ENCODE measurements at regions not wholly inside any gene's neighbourhood (a gene's known extent, or its start where the extent isn't known, plus 50 kb on each side); places are given as distances from the start of the nearest gene placed in this dataset.

DNA sequence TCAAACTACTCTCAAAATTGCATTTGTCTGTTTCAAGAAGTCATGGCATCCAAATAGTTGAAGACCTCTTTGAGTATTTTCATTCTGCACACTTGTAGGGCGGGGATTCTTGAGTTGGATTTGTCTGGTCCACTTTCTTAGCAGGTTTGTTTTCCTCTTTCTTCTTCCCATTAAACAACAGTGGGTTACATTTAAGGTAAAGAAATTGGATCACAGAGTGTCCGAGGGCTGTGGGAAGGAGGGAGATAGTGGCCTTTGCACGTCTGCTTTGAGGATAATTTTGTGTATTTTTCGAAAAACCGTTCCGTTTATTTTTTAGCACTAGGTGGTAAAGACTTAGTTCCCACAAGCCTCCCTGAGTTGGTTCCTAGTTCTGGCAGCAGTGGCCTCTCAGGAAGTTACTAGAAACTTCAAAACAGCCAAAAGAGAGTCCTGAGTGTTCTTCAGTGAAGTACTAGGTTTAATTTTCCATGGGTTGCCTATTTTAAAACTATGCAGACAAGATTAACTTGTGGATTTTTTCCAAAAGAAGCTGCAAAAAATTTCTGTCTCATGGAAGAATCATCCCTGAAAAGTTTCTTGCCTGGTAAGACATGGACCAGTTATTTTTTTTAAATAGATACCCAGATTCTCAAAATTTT, 107.9 kb downstream of the CDC42EP3 start:
- Mint-ChIP-seq H3K27ac (no peak overlapping the region), H3K4me1 (ENCODE audit: low read depth) (peaks cover 23% of the 10 kb centered on the region), H3K27me3 (ENCODE audit: low read depth) (no peaks in the 10 kb centered on the region), H3K9me3 (ENCODE audit: insufficient read depth) (no peaks in the 10 kb centered on the region), H3K4me3 (no peak overlapping the region), H3K36me3 (ENCODE audit: low read depth) (no peaks in the 10 kb centered on the region)
- ATAC-seq (no peak), DNase-seq (no peak)
- POLR2A ChIA-PET: no interaction called here
- CTCF ChIA-PET: interaction anchor here (1.2 kb wide), 1 partner anchor 149 kb away, joined by 3 read pairs; no protein-coding TSS in a partner anchor

DNA sequence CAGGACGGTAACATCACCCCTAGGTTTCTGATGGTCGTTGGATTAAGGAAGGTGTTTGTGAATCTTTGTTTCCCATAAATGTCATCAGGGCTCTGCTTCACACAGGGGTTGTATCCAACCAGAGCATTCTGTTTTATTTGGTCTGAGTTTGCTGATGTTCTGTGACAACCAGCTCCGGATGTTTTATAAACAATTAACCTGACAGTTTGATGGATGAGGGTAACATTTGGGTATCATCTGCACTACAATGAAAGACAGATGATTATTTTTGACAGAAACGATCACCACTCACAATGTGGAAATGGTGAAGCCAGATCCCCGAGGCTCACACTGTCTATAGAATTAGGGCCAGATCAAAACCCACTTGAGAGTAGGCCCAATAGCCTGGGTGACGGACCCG, 107.1 kb downstream of the CDC42EP3 start:
- CTCF ChIA-PET: interaction anchor here (1.2 kb wide), 1 partner anchor 150 kb away, joined by 3 read pairs; no protein-coding TSS in a partner anchor
- Mint-ChIP-seq H3K9me3 (ENCODE audit: insufficient read depth) (no peaks in the 10 kb centered on the region), H3K4me3 (no peak overlapping the region), H3K27me3 (ENCODE audit: low read depth) (no peaks in the 10 kb centered on the region), H3K4me1 (ENCODE audit: low read depth) (peaks cover 26% of the 10 kb centered on the region), H3K36me3 (ENCODE audit: low read depth) (no peaks in the 10 kb centered on the region), H3K27ac (no peak overlapping the region)
- DNase-seq (no peak), ATAC-seq (no peak)
- POLR2A ChIA-PET: no interaction called here

DNA sequence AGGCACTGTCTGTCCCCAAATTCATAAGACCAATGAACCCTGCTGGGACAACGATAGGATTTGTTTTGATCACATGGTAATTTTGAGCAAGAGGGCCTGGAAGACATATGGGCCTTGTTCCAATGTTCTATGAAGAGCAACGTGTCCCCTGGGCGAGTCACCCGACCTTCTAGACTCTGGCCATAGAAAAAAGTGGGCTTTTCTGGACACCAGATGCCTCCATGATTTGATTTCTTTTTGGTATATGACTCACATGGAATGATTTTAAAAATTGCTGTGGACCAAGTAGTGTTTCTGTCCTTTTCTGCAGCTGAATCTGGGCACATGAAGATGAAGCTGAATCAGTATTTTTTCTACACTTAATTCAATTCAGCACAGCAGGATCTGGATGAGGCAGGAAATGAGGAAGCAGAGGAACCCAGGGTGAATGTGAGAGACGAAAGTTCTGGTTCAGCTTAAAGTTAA, 104.9 kb downstream of the CDC42EP3 start:
- ATAC-seq: no peak
- ChIA-PET POLR2A (no interaction called here), CTCF (interaction anchor here (0.9 kb wide), 1 partner anchor 104 kb away, joined by 3 read pairs; no protein-coding TSS in a partner anchor)
- Mint-ChIP-seq H3K27ac (no peak overlapping the region), H3K9me3 (ENCODE audit: insufficient read depth) (no peaks in the 10 kb centered on the region), H3K4me3 (no peak overlapping the region), H3K27me3 (ENCODE audit: low read depth) (no peaks in the 10 kb centered on the region), H3K4me1 (ENCODE audit: low read depth) (peaks cover 26% of the 10 kb centered on the region), H3K36me3 (ENCODE audit: low read depth) (no peaks in the 10 kb centered on the region)
- no peak for DNase-seq

DNA sequence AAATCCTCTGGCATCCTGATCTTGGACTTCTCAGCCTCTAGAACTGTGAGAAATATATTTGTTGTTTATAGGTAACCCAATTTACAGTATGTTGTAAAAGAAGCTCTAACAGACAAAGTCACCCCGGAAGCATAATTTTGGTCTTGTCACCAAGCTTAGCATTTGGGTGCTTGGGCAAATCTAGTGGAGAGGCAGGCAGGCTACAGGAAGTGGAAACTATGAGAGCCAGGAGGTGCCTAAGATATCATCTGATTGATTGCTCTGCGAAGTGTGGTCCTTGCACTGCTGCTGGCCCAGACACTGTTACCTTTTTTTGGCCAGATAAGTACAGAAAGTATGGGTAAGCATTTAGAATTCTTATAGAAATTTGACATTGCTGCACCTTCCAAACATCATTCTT, 102.9 kb downstream of the CDC42EP3 start:
- Mint-ChIP-seq H3K9me3 (ENCODE audit: insufficient read depth) (no peaks in the 10 kb centered on the region), H3K27me3 (ENCODE audit: low read depth) (no peaks in the 10 kb centered on the region), H3K27ac (peak overlapping the region; percentile 21), H3K4me3 (no peak overlapping the region), H3K36me3 (ENCODE audit: low read depth) (no peaks in the 10 kb centered on the region), H3K4me1 (ENCODE audit: low read depth) (peaks cover 14% of the 10 kb centered on the region)
- DNase-seq: peak; percentile 50
- CTCF ChIA-PET: interaction anchor here (0.8 to 1.9 kb wide), 7 partner anchors 14 to 309 kb away, joined by 3 to 9 read pairs (median 5); no protein-coding TSS in a partner anchor
- ATAC-seq: peak; percentile 87
- POLR2A ChIA-PET: no interaction called here

DNA sequence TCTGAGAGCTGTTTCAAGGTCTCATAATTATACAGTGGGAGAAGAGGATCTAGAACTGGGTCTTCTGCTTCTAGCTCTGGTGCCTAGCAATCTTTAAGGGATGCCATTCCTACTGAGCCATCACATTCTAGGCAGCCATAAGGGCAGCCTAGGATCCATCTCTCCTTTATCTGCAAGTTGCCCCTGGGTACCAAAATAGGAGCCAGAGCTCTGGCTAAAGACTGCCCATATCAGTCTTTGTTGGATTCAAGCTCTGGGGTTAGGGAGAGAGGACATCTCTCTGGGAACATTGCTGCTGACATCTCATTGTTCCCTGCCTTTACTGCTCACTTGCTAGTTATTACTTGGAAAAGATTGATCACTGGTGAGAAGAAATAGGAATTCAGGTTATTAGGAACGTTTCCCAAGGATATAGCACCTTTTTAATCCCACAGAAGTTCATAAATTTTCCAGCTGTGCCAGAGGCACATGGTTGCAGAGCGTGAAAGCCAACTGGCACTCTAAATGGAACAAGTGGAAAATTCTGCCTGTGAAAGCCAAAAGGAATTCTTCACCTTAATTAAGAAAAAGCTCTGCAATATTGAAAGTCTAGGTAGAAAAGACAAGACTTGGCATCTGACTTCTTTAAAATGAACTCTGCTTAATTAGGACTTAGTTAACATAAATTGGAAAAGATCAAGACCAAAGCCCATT, 102.2 kb downstream of the CDC42EP3 start:
- Mint-ChIP-seq H3K36me3 (ENCODE audit: low read depth) (no peaks in the 10 kb centered on the region), H3K9me3 (ENCODE audit: insufficient read depth) (no peaks in the 10 kb centered on the region), H3K27me3 (ENCODE audit: low read depth) (no peaks in the 10 kb centered on the region), H3K27ac (peak overlapping the region; percentile 21), H3K4me1 (ENCODE audit: low read depth) (peaks cover 16% of the 10 kb centered on the region), H3K4me3 (no peak overlapping the region)
- DNase-seq: no peak
- ATAC-seq: no peak
- ChIA-PET POLR2A (no interaction called here), CTCF (interaction anchor here (0.9 to 1.9 kb wide), 7 partner anchors 9 to 173 kb away, joined by 3 to 9 read pairs (median 3); no protein-coding TSS in a partner anchor)

DNA sequence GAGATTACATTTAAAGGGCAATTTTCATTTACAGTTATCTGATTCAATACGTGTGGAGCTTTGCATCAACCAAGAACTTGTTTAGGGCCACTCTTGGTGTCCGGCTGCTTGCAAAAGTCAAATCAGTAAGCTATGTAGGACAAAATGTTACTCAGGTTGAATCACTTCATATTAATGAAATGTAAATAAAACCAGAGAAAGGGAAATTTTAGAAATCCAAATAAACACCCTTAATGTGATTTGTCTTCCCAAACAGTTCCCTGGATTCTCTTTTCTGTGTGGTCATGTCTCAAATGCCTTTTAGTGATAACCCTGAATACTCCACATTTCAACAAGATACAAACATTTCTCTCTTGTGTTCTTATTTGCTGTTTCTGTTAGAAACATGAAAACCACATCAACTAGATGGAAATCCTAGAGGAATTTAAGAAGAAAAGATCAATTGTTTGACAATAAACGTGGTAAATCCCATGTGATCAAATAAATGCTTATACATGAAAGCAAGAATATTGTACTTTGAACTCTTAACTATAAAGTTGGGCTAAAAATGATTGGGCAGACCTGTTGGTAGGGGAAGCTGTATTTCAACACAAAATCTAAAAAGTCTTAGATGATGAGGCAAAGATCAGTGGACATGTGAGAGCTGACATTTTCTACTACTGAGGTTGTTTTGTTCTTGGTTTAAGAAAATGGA, 101.3 kb downstream of the CDC42EP3 start:
- Mint-ChIP-seq H3K27me3 (ENCODE audit: low read depth) (no peaks in the 10 kb centered on the region), H3K4me3 (no peak overlapping the region), H3K9me3 (ENCODE audit: insufficient read depth) (no peaks in the 10 kb centered on the region), H3K4me1 (ENCODE audit: low read depth) (peaks cover 17% of the 10 kb centered on the region), H3K36me3 (ENCODE audit: low read depth) (no peaks in the 10 kb centered on the region), H3K27ac (no peak overlapping the region)
- no peak for ATAC-seq
- no peak for DNase-seq
- CTCF ChIA-PET: interaction anchor here (0.6 to 1.4 kb wide), 4 partner anchors 8 to 306 kb away, joined by 3 read pairs; no protein-coding TSS in a partner anchor
- POLR2A ChIA-PET: interaction anchor here (0.7 kb wide), 1 partner anchor 21 kb away, joined by 3 read pairs; no protein-coding TSS in a partner anchor

DNA sequence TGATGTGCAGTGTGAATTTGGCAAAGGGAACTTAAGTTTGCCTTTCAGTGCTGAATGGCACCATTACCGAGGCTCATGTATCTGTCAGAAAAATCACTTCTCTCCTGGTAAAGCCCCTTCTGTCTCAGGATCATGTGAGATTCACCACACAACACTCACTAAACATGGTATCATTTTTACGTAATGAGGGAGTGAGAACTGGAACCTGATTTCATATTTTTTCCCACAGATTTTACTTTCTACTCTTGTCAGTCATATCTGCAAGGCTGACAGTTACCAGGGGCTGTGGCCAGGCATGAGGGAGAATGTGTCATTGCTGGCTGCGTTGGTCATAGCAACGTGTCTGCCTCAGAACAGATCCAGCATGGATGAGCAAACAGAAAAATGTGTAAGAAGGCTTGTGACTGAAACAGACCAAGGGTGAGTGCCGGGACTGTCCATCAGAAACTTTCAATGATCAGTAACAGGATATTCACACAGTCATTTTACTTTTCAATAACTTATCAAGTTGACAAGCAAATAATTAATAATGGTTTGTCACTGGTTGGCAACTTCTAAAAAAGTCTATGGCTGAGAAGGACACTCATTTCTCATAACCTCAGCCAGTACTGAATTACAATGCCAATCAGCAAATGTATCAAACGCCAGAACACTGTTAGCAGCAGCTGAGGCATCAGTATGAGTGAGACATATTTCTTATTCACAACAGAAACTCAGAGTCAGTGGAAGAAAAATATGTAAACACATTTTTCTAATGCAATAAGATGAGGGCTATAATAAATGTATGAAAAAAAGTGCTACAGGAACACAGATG, 100.5 kb downstream of the CDC42EP3 start:
- no peak for DNase-seq
- peaks cover 17% of the 10 kb centered on the region for H3K4me1 Mint-ChIP-seq (ENCODE audit: low read depth)
- ChIA-PET CTCF (interaction anchor here (0.6 kb wide), 1 partner anchor 306 kb away, joined by 3 read pairs; no protein-coding TSS in a partner anchor), POLR2A (interaction anchor here (0.7 kb wide), 1 partner anchor 21 kb away, joined by 3 read pairs; no protein-coding TSS in a partner anchor)
- no peaks in the 10 kb centered on the region for H3K27me3 Mint-ChIP-seq (ENCODE audit: low read depth)
- no peak overlapping the region for H3K27ac Mint-ChIP-seq
- peaks cover 3% of the 10 kb centered on the region for H3K36me3 Mint-ChIP-seq (ENCODE audit: low read depth)
- no peak for ATAC-seq
- no peaks in the 10 kb centered on the region for H3K9me3 Mint-ChIP-seq (ENCODE audit: insufficient read depth)
- no peak overlapping the region for H3K4me3 Mint-ChIP-seq

DNA sequence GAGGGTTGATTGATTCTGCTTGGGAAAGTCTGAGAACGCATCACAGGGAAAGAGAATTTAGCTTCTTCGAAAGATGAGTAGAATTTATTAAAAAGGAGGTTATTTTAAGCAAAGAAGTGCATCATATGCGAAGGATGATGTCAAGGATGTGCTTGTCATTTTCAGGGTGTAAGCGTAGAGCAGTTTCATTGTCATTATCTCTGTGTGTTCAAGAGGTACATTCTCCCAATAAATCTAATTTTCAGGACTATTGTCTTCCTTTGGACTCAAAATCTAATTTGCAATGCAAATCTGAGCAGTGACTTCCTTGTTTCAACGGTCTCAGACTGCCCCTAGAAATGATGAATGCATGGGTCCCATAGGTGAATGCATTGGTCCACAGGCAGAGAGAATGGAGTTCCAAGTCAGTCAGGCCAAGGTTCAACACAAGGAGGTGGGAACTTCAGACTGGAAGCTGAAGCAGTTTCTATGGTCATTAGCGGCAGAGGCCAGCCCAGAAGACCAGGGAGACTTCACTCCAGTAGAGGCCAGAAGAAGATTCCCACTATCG, 99.8 kb downstream of the CDC42EP3 start:
- peaks cover 5% of the 10 kb centered on the region for H3K9me3 Mint-ChIP-seq (ENCODE audit: insufficient read depth)

DNA sequence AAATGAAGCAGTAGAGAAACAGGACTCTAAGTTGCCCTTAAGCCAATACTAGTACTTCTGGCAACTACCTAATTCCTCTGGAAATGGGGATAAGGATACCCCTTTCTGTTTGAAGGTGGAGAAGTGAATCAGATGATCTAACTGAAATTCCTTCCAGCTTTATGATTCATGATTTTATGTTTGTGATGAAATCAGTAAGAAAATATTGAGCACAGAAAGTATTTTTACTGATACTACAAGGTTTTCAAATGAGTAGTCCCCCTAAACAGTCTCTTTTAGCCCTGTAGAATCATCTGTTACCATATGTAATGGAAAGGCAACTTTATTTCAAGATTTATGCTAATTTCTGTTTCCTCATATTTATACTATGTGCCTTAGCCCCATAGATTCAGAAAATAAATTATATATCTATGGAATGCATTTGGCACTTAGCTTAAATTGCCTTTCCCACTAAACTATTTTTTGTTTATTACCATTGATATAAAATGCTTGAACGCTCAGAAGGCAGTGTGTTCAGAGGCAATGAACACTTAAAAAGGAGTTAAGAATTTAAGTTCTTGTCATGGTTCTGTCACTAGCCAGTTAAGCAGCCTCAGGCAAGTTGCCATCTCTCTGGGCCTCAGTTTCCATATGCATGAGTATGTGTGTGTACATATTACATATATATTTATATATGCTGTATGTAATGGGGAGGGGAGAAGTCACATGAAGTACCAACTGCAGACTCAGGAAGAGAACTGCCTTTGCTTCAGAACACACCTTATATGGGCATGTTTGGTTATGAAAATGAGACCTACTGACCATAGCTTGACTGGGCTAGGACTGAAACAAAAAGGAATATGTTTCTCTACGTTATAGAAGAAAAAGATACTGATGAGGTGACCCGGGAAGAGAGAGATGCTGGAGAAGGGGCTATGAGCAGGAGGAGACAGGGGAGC, 97.7 kb downstream of the CDC42EP3 start:
- no peak overlapping the region for H3K27ac Mint-ChIP-seq
- no peak for ATAC-seq
- POLR2A ChIA-PET: no interaction called here
- no peak overlapping the region for H3K4me3 Mint-ChIP-seq
- peaks cover 12% of the 10 kb centered on the region for H3K4me1 Mint-ChIP-seq (ENCODE audit: low read depth)
- CTCF ChIA-PET: no interaction called here
- DNase-seq: no peak
- peaks cover 5% of the 10 kb centered on the region for H3K9me3 Mint-ChIP-seq (ENCODE audit: insufficient read depth)
- H3K27me3 Mint-ChIP-seq (ENCODE audit: low read depth): no peaks in the 10 kb centered on the region
- peaks cover 3% of the 10 kb centered on the region for H3K36me3 Mint-ChIP-seq (ENCODE audit: low read depth)

More for the DNA sequence above, 99.8 kb downstream of the CDC42EP3 start:
- Mint-ChIP-seq H3K27ac (no peak overlapping the region), H3K4me3 (no peak overlapping the region), H3K36me3 (ENCODE audit: low read depth) (peaks cover 3% of the 10 kb centered on the region), H3K27me3 (ENCODE audit: low read depth) (no peaks in the 10 kb centered on the region), H3K4me1 (ENCODE audit: low read depth) (peaks cover 17% of the 10 kb centered on the region)
- POLR2A ChIA-PET: no interaction called here
- CTCF ChIA-PET: no interaction called here
- no peak for ATAC-seq
- no peak for DNase-seq

DNA sequence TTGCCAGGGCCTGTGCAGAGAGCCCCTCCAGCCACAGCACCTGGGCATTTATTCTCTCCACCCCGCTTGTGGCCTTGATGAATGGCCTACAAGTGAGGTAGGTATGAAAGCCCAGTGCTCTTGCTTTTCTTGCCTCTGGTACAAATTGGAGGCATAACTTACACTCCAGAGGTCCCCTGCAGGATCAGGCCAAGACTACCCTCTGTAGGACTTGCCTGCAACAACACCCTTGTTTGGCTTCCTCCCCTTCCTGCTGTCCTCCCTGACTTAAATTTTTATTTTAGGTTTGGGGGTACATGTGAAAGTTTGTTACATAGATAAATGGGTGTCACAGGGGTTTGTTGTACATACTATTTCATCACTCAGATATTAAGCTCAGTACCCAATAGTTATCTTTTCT, 95.7 kb downstream of the CDC42EP3 start:
- CTCF ChIA-PET: no interaction called here
- Mint-ChIP-seq H3K4me1 (ENCODE audit: low read depth) (peaks cover 6% of the 10 kb centered on the region), H3K9me3 (ENCODE audit: insufficient read depth) (peaks cover 10% of the 10 kb centered on the region), H3K27ac (no peak overlapping the region), H3K36me3 (ENCODE audit: low read depth) (peaks cover 11% of the 10 kb centered on the region), H3K4me3 (no peak overlapping the region), H3K27me3 (ENCODE audit: low read depth) (no peaks in the 10 kb centered on the region)
- POLR2A ChIA-PET: no interaction called here
- no peak for ATAC-seq
- no peak for DNase-seq

All from activated CD8-positive, alpha-beta T cell treated with anti-CD3 and anti-CD28 coated beads, Interleukin-2, amount 10 ng/mL, durations not matched to agents 7 days and 5 days (primary cell).